ENCODE measurements at regions not wholly inside any gene's neighbourhood (a gene's known extent, or its start where the extent isn't known, plus 50 kb on each side); places are given as distances from the start of the nearest gene placed in this dataset.

GRCh38 chr3:30294241-30294667 lies 312.1 kb upstream of the TGFBR2 start:
- no peak for TF ChIP-seq POLR2AphosphoS5 (IDR thresholded peaks at IDR 0.05; ENCODE audit: borderline replicate concordance, low read depth, low read length)
- no peak for TF ChIP-seq EZH2 (IDR thresholded peaks at IDR 0.05)
- TF ChIP-seq FOXP2 (optimal IDR thresholded peaks at IDR 0.05; ENCODE audit: control extremely low read depth, extremely low read length, insufficient read depth), result no peak
